AG08395 (cell line): ENCODE measurements at regions not wholly inside any gene's neighbourhood (a gene's known extent, or its start where the extent isn't known, plus 50 kb on each side); places are given as distances from the start of the nearest gene placed in this dataset.

Source experiments
- DNase-seq: peaks from one replicate; pipeline ENCODE4 v3.0.0; 2012; ENCODE audit warnings: mixed read lengths, low spot score

GRCh38 chr4:174438711-174439110 lies 83.6 kb downstream of the HPGD start:
- DNase-seq, result no peak

GRCh38 chr4:174437749-174438148 lies 84.5 kb downstream of the HPGD start:
- DNase-seq, result no peak

GRCh38 chr4:174437324-174437723 lies 85.0 kb downstream of the HPGD start:
- DNase-seq, result peak; percentile 18

GRCh38 chr4:174436377-174436776 lies 85.9 kb downstream of the HPGD start:
- no peak for DNase-seq

- no peak for DNase-seq
Measured at GRCh38 chr4:174435974-174436373, 86.3 kb downstream of the HPGD start.

GRCh38 chr4:174434455-174434854 lies 87.8 kb downstream of the HPGD start:
- no peak for DNase-seq

GRCh38 chr4:174430576-174430975 lies 91.7 kb downstream of the HPGD start:
- no peak for DNase-seq

- no peak for DNase-seq
Measured at GRCh38 chr4:174429701-174430410, 92.4 kb downstream of the HPGD start.

GRCh38 chr4:174427571-174428140 lies 94.6 kb downstream of the HPGD start:
- DNase-seq, result no peak

GRCh38 chr4:174425669-174426068 lies 96.6 kb downstream of the HPGD start:
- DNase-seq, result no peak

GRCh38 chr4:174423257-174423944 lies 98.9 kb downstream of the HPGD start:
- DNase-seq, result peak; percentile 63

GRCh38 chr4:174422893-174423256 lies 99.4 kb downstream of the HPGD start:
- DNase-seq, result no peak

- no peak for DNase-seq
Measured at GRCh38 chr4:174420316-174420715, 102.0 kb downstream of the HPGD start.

GRCh38 chr4:174418640-174419212 lies 103.6 kb downstream of the HPGD start:
- DNase-seq, result no peak

- DNase-seq, result no peak
Measured at GRCh38 chr4:174408841-174409552, 113.3 kb downstream of the HPGD start.

GRCh38 chr4:174406383-174406782 lies 115.9 kb downstream of the HPGD start:
- DNase-seq, result no peak

- no peak for DNase-seq
Measured at GRCh38 chr4:174405923-174406322, 116.4 kb downstream of the HPGD start.

- no peak for DNase-seq
Measured at GRCh38 chr4:174404677-174405076, 117.6 kb downstream of the HPGD start.

- no peak for DNase-seq
Measured at GRCh38 chr4:174403177-174403543, 119.1 kb downstream of the HPGD start.

- no peak for DNase-seq
Measured at GRCh38 chr4:174402470-174403176, 118.9 kb downstream of the CEP44 start.

GRCh38 chr4:174401471-174402130 lies 117.9 kb downstream of the CEP44 start:
- no peak for DNase-seq
